ENCODE measurements at regions not wholly inside any gene's neighbourhood (a gene's known extent, or its start where the extent isn't known, plus 50 kb on each side); places are given as distances from the start of the nearest gene placed in this dataset.
A peak's percentile ranks its signal among the peaks of the same experiment; 100 is the strongest.

DNA sequence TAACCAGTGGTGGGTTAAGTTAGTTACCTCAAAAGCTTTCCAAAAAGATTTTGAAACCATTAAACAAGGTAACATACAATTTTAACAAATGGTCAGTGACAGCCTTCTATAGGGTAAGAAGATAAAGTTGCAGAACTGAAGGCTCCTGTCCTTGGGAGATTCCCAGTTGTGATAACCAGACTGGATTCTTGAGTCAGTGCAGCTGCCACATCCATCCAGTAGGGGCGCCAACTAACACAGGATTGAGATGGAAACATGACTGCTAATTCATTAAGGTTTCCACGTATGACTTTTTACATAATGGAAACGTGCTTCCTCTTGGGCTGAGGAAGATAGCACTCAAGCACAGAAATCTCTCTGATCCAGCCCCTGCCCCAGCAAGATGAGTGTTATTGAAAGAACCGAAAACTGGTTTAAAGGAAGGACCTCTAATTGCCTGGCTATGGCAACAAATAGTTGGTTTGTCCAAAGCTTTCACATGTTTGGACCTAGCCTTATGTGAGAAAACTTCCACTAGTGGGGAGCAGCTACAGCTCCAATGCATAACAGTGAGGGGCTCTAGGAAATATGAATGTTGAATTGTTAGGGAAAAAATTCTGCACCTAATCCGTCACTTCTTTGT lies 269.8 kb upstream of the MYOCD start:
- TF ChIP-seq, protein P1, sequence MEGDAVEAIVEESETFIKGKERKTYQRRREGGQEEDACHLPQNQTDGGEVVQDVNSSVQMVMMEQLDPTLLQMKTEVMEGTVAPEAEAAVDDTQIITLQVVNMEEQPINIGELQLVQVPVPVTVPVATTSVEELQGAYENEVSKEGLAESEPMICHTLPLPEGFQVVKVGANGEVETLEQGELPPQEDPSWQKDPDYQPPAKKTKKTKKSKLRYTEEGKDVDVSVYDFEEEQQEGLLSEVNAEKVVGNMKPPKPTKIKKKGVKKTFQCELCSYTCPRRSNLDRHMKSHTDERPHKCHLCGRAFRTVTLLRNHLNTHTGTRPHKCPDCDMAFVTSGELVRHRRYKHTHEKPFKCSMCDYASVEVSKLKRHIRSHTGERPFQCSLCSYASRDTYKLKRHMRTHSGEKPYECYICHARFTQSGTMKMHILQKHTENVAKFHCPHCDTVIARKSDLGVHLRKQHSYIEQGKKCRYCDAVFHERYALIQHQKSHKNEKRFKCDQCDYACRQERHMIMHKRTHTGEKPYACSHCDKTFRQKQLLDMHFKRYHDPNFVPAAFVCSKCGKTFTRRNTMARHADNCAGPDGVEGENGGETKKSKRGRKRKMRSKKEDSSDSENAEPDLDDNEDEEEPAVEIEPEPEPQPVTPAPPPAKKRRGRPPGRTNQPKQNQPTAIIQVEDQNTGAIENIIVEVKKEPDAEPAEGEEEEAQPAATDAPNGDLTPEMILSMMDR (IDR thresholded peaks at IDR 0.05): peak in 2 of 7 experiments; percentile 28 to 30
- TF ChIP-seq POLR2A (IDR thresholded peaks at IDR 0.05): no peak
